WTC11 (cell line): ENCODE measurements at regions not wholly inside any gene's neighbourhood (a gene's known extent, or its start where the extent isn't known, plus 50 kb on each side); places are given as distances from the start of the nearest gene placed in this dataset.

Experiments used
- NR2C2 ChIP-seq: sonication (generic); formaldehyde crosslinking; IDR thresholded peaks from 2 replicates; pipeline ENCODE4 v1.8.0; 2022; ENCODE audit warnings: mild to moderate bottlenecking, missing genetic modification reagents
- SP1 ChIP-seq: sonication (generic); formaldehyde crosslinking; conservative IDR thresholded peaks from 2 replicates; pipeline ENCODE4 v1.8.1; 2022; ENCODE audit warnings: missing genetic modification reagents
- TF ChIP-seq, protein P1 (sequence below): sonication (generic); formaldehyde crosslinking; IDR thresholded peaks from 2 replicates; pipeline ENCODE4 v1.8.1; 2022; ENCODE audit warnings: low read depth, missing genetic modification reagents, borderline replicate concordance

DNA sequence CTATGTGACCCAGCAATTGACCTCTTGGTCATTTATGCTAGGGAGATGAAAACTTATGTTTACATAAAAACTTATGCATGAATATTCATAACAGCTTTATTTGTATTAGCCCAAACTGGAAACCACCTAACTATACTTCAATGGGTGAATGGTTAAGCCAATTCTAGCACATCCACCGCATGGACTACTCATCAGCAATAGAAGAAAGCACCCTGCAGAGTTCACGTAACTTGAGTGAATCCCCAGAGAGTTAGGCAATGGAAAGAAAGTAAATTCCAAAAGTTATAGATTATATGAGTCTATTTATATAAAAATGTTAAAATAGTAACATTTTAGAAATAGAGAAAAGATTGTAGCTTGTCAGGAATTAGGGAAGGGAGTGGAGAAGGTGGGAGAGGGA, 60.2 kb upstream of the NRG3 start:
- TF ChIP-seq SP1 (CRISPR knock-in tag) (no peak), NR2C2 (no peak)
- TF ChIP-seq, protein P1, sequence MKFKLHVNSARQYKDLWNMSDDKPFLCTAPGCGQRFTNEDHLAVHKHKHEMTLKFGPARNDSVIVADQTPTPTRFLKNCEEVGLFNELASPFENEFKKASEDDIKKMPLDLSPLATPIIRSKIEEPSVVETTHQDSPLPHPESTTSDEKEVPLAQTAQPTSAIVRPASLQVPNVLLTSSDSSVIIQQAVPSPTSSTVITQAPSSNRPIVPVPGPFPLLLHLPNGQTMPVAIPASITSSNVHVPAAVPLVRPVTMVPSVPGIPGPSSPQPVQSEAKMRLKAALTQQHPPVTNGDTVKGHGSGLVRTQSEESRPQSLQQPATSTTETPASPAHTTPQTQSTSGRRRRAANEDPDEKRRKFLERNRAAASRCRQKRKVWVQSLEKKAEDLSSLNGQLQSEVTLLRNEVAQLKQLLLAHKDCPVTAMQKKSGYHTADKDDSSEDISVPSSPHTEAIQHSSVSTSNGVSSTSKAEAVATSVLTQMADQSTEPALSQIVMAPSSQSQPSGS (CRISPR knock-in tag) = no peak
